Activated CD8-positive, alpha-beta T cell treated with anti-CD3 and anti-CD28 coated beads, Interleukin-2, amount 10 ng/mL, durations not matched to agents 7 days and 5 days (primary cell): ENCODE measurements at regions not wholly inside any gene's neighbourhood (a gene's known extent, or its start where the extent isn't known, plus 50 kb on each side); places are given as distances from the start of the nearest gene placed in this dataset.

Experiments used
- ATAC-seq: fragments of 150-1000 bp; cut with Tn5 transposase; one replicate; pipeline ENCODE4 v1.10.0; 2021; ENCODE audit warnings: moderate library complexity
- CTCF ChIA-PET: fragments of 350-600 bp; sonication (Branson Sonifier 250); formaldehyde crosslinking; loops from one replicate; lab custom pipeline; 2021; ENCODE audit warnings: antibody characterized with exemption; lab: Charles Lee
- POLR2A ChIA-PET: fragments of 350-600 bp; sonication (Branson Sonifier 250); formaldehyde crosslinking; loops from one replicate; lab custom pipeline; 2021; ENCODE audit warnings: antibody characterized with exemption; lab: Charles Lee
- DNase-seq: peaks from one replicate; pipeline ENCODE4 v3.0.0-alpha.2; 2020
- H3K27ac Mint-ChIP-seq: one replicate; pipeline ENCODE4 v1.8.0; 2021; ENCODE audit warnings: mild to moderate bottlenecking, mixed read lengths
- H3K27me3 Mint-ChIP-seq: one replicate; pipeline ENCODE4 v1.8.0; 2021; ENCODE audit warnings: low read depth, mixed read lengths
- H3K36me3 Mint-ChIP-seq: one replicate; pipeline ENCODE4 v1.8.0; 2021; ENCODE audit warnings: low read depth, mixed read lengths
- H3K4me1 Mint-ChIP-seq: one replicate; pipeline ENCODE4 v1.8.0; 2021; ENCODE audit warnings: low read depth, mixed read lengths
- H3K4me3 Mint-ChIP-seq: one replicate; pipeline ENCODE4 v1.8.0; 2021; ENCODE audit warnings: mild to moderate bottlenecking, mixed read lengths
- H3K9me3 Mint-ChIP-seq: one replicate; pipeline ENCODE4 v1.8.0; 2022; ENCODE audit warnings: mixed read lengths; ENCODE audit not compliant: insufficient read depth

DNA sequence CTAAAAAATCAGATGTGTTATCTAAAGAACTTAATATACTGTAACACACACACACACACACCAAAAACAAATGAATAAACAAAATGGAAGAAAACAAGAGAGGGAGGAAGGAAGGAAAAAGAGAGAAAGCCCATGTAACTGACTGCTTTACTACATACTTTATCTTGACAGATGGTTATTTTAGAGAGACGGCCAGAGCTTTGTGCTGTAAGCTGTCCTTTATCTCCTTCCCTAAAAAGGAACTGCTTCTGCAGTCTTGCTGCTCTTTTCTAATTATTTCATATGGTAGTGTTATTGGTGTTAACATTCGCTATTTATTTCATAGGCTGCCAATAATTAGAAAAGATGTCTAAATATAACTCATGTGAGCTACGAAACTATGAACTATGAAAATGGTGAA is 1384.6 kb downstream of the MRPL39 start:
- ATAC-seq = no peak
- Mint-ChIP-seq H3K27me3 (no peaks in the 10 kb centered on the region), H3K4me1 (no peaks in the 10 kb centered on the region), H3K27ac (no peak overlapping the region), H3K9me3 (no peaks in the 10 kb centered on the region), H3K4me3 (no peak overlapping the region), H3K36me3 (no peaks in the 10 kb centered on the region)
- CTCF ChIA-PET = no interaction called here
- POLR2A ChIA-PET = no interaction called here
- DNase-seq = no peak

DNA sequence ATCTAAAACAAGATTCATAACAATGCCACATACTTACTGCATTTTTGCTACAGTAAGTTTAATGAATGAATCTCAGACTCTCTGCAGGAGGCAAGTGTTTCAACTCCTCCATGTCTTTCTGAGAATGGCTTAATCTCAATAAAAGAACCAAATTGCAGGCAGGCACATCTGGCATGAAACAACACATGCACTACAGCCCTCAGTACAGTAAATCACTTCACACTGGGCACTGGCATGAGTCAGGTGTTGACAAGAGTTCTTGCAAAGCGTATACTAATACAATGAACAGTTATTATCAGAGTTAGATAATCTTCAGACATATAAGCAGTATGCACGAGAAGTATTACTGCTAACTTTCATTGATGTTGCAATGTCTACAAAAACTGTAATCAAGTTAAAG is 1386.8 kb downstream of the MRPL39 start:
- ChIA-PET POLR2A (no interaction called here), CTCF (no interaction called here)
- H3K9me3 Mint-ChIP-seq = no peaks in the 10 kb centered on the region
- ATAC-seq (no peak), DNase-seq (no peak)
- H3K4me3 Mint-ChIP-seq = no peak overlapping the region
- no peaks in the 10 kb centered on the region for H3K36me3 Mint-ChIP-seq
- H3K4me1 Mint-ChIP-seq = no peaks in the 10 kb centered on the region
- no peaks in the 10 kb centered on the region for H3K27me3 Mint-ChIP-seq
- H3K27ac Mint-ChIP-seq = no peak overlapping the region

GRCh38 chr21:24217151-24217550 is 1390.1 kb downstream of the MRPL39 start:
- ATAC-seq (no peak), DNase-seq (no peak)
- Mint-ChIP-seq H3K27ac (no peak overlapping the region), H3K4me3 (no peak overlapping the region), H3K9me3 (no peaks in the 10 kb centered on the region), H3K36me3 (no peaks in the 10 kb centered on the region), H3K4me1 (no peaks in the 10 kb centered on the region), H3K27me3 (no peaks in the 10 kb centered on the region)
- ChIA-PET POLR2A (no interaction called here), CTCF (no interaction called here)

DNA sequence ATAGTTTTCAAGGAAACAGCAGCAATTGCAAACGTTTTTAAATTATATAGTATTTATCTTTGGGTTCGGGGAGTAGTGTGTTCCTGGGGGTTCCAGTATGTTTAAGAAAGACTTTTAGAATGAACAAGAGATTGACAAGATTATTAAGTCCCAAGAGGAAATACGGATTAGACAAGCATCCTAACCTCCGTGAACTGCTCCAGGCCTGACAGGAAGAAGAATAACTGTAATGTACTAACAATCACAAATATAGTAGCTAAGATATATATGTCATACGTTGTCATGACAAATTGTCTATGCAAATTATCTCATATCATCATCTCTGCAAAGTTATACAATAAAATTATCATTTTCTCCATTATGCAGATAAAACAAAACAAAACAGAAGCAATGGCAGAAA is 1397.2 kb downstream of the MRPL39 start:
- ATAC-seq (no peak), DNase-seq (no peak)
- Mint-ChIP-seq H3K27ac (no peak overlapping the region), H3K4me1 (no peaks in the 10 kb centered on the region), H3K4me3 (no peak overlapping the region), H3K9me3 (peaks cover 6% of the 10 kb centered on the region), H3K36me3 (no peaks in the 10 kb centered on the region), H3K27me3 (no peaks in the 10 kb centered on the region)
- CTCF ChIA-PET = no interaction called here
- POLR2A ChIA-PET = no interaction called here

DNA sequence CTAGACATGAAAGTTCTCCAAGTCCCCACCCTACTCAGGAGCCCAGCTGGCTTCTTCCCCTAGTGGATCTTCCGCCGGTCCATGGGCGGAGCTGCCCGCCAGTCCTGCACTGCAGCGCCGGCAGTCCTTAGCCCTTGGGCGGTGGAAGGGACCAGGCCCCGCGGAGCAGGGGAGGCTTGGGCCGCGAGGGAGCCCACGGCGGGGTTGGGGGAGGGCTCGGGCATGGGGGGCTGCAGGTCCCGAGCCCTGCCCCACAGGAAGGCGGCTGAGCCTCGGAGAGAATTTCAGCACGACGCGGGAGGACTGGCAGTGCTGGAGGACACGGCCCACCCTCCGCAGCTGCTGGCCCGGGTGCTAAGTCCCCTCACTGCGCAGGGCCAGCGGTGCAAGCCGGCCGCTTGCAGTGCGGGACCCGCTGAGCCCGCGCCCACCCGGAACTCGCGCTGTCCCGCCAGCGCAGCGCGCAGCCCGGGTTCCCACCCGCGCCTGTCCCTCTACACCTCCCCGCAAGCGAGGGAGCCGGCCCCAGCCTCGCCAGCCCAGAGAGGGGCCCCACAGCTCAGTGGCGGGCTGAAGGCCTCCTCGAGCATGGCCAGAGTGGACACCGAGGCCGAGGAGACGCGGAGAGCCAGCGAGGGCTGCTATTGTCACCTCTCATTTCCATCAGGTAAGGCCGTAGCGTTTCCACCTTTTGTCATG is 1398.6 kb downstream of the MRPL39 start:
- Mint-ChIP-seq H3K4me3 (no peak overlapping the region), H3K36me3 (no peaks in the 10 kb centered on the region), H3K27ac (no peak overlapping the region), H3K4me1 (no peaks in the 10 kb centered on the region), H3K27me3 (no peaks in the 10 kb centered on the region), H3K9me3 (peaks cover 6% of the 10 kb centered on the region)
- POLR2A ChIA-PET = no interaction called here
- ATAC-seq = no peak
- DNase-seq = no peak
- CTCF ChIA-PET = no interaction called here

DNA sequence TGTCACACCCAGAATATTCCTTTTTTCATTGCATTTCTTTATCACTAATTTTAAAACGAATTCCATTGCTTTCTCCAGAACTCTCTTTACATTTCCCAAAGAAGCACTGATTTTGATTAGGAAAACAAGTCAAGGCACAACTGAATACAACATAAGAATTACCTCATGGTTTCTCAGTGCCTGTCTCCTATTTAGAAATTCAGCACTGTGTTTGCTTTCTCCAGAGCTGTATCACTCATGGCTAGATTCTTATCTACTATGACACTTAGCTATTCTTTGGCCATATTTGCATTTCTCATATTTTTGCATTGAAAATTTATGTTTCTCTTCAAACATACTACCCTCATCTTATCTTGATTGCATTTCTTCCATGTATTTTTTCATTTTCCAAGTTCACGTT is 1402.0 kb downstream of the MRPL39 start:
- ChIA-PET CTCF (no interaction called here), POLR2A (no interaction called here)
- ATAC-seq (no peak), DNase-seq (no peak)
- Mint-ChIP-seq H3K36me3 (no peaks in the 10 kb centered on the region), H3K9me3 (no peaks in the 10 kb centered on the region), H3K4me3 (no peak overlapping the region), H3K4me1 (no peaks in the 10 kb centered on the region), H3K27me3 (no peaks in the 10 kb centered on the region), H3K27ac (no peak overlapping the region)

GRCh38 chr21:24204641-24205040 is 1402.6 kb downstream of the MRPL39 start:
- Mint-ChIP-seq H3K4me1 (no peaks in the 10 kb centered on the region), H3K9me3 (no peaks in the 10 kb centered on the region), H3K27me3 (no peaks in the 10 kb centered on the region), H3K4me3 (no peak overlapping the region), H3K27ac (no peak overlapping the region), H3K36me3 (no peaks in the 10 kb centered on the region)
- ATAC-seq = no peak
- CTCF ChIA-PET = no interaction called here
- no peak for DNase-seq
- POLR2A ChIA-PET = no interaction called here

- Mint-ChIP-seq H3K27ac (no peak overlapping the region), H3K27me3 (no peaks in the 10 kb centered on the region), H3K36me3 (no peaks in the 10 kb centered on the region), H3K4me1 (no peaks in the 10 kb centered on the region), H3K4me3 (no peak overlapping the region), H3K9me3 (no peaks in the 10 kb centered on the region)
- DNase-seq (no peak), ATAC-seq (no peak)
- ChIA-PET POLR2A (no interaction called here), CTCF (no interaction called here)
These were observed 1407.2 kb downstream of the MRPL39 start for GRCh38 chr21:24200052-24200451.

DNA sequence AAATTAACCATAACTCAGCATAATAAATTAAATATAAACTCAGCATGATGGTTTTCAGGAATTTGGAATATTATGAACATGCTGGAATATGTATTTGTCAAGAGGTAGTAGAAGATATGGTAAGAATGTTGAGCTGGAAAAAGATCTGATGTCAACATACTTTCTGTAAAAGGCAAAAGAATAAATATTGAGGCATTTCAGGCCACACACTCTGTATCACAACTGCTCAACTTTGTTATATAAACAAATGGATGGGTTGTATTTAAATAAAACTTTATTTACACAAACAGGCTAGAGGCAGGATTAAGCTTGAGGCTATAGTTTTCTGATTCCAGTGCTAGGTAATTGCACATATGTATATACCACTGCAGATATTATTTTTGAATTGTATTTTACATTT is 1409.4 kb downstream of the MRPL39 start:
- DNase-seq (no peak), ATAC-seq (no peak)
- Mint-ChIP-seq H3K36me3 (no peaks in the 10 kb centered on the region), H3K27me3 (no peaks in the 10 kb centered on the region), H3K9me3 (no peaks in the 10 kb centered on the region), H3K4me3 (no peak overlapping the region), H3K27ac (no peak overlapping the region), H3K4me1 (no peaks in the 10 kb centered on the region)
- ChIA-PET POLR2A (no interaction called here), CTCF (no interaction called here)

DNA sequence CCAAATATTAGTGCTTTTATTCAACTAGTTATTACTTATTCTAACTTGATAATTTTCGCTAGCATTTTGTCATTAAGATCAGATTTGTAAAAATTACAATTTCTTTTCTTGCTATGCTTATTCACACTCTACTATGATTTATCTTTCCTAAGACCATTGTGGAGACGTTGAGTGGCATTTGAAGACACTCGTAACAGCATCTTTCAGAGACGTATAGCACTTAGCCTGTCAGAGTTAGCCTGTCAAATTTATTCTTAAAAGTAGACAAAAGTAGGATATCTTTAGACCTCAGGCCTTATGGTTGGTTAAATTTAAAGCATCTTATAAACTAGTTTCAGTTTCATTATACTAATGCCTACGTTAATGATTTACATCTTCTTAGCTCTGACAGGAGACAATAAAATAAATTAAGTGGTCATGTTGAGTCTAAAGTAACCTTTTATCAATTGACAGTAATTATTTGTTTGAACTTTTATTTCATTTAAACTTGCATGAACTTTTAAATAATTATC is 1410.1 kb downstream of the MRPL39 start:
- Mint-ChIP-seq H3K4me1 (no peaks in the 10 kb centered on the region), H3K27me3 (no peaks in the 10 kb centered on the region), H3K4me3 (no peak overlapping the region), H3K9me3 (no peaks in the 10 kb centered on the region), H3K36me3 (no peaks in the 10 kb centered on the region), H3K27ac (no peak overlapping the region)
- DNase-seq (no peak), ATAC-seq (no peak)
- ChIA-PET CTCF (no interaction called here), POLR2A (no interaction called here)

DNA sequence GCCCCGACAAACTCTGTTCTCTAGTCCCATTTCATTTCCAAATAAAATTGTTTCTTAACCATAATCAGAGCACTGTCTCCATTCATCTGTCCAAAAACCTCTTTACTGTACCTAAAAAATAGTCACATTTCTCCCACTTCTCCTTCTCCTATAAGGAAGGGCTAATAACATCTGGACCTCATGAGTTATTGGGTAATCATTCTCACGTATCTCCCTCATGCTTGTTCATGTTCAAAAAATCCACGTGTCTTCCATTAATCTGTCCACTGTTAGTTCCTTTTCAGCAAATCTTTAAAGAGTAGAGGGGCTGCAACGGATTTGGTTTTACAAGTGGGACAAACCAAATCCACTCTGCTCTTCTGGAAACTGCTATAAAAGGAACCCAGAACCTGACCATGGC is 1418.8 kb downstream of the MRPL39 start:
- ChIA-PET CTCF (no interaction called here), POLR2A (no interaction called here)
- Mint-ChIP-seq H3K9me3 (no peaks in the 10 kb centered on the region), H3K4me1 (no peaks in the 10 kb centered on the region), H3K4me3 (no peak overlapping the region), H3K27ac (no peak overlapping the region), H3K36me3 (no peaks in the 10 kb centered on the region), H3K27me3 (no peaks in the 10 kb centered on the region)
- ATAC-seq = no peak
- no peak for DNase-seq

GRCh38 chr21:24183077-24183476 is 1424.2 kb downstream of the MRPL39 start:
- Mint-ChIP-seq H3K4me1 (no peaks in the 10 kb centered on the region), H3K4me3 (no peak overlapping the region), H3K36me3 (no peaks in the 10 kb centered on the region), H3K27ac (no peak overlapping the region), H3K27me3 (no peaks in the 10 kb centered on the region), H3K9me3 (no peaks in the 10 kb centered on the region)
- ATAC-seq (no peak), DNase-seq (no peak)
- POLR2A ChIA-PET = no interaction called here
- CTCF ChIA-PET = no interaction called here

GRCh38 chr21:24179110-24179509 is 1428.2 kb downstream of the MRPL39 start:
- no peak for ATAC-seq
- ChIA-PET CTCF (no interaction called here), POLR2A (no interaction called here)

More at GRCh38 chr21:24179110-24179509, 1428.2 kb downstream of the MRPL39 start:
- DNase-seq = no peak
- Mint-ChIP-seq H3K36me3 (no peaks in the 10 kb centered on the region), H3K27ac (no peak overlapping the region), H3K4me3 (no peak overlapping the region), H3K27me3 (no peaks in the 10 kb centered on the region), H3K4me1 (no peaks in the 10 kb centered on the region), H3K9me3 (no peaks in the 10 kb centered on the region)
